ENCODE measurements at regions not wholly inside any gene's neighbourhood (a gene's known extent, or its start where the extent isn't known, plus 50 kb on each side); places are given as distances from the start of the nearest gene placed in this dataset.

- no peak for TF ChIP-seq CTCF (conservative IDR thresholded peaks at IDR 0.05; ENCODE audit: low read length)
- no peak for TF ChIP-seq EZH2phosphoT487 (IDR thresholded peaks at IDR 0.05; ENCODE audit: borderline replicate concordance)
These were observed 239.6 kb upstream of the VEGFC start for GRCh38 chr4:177032341-177032740.

All from Loucy (cell line).